SK-N-SH (cell line): ENCODE measurements at regions not wholly inside any gene's neighbourhood (a gene's known extent, or its start where the extent isn't known, plus 50 kb on each side); places are given as distances from the start of the nearest gene placed in this dataset.

ENCODE experiments used
- CTCF ChIA-PET: fragments of 300-600, 350-600 bp; formaldehyde crosslinking; extraction: SDS; loops from one replicate; lab custom pipeline; 2021; lab: Yijun Ruan, JAX
- POLR2A ChIA-PET: fragments of 350-600 bp; sonication (Branson Sonifier 250); formaldehyde crosslinking; extraction: SDS; loops from one replicate; lab custom pipeline; 2020; ENCODE audit warnings: antibody characterized with exemption, inconsistent platforms; lab: Yijun Ruan, JAX
- DNase-seq: peaks from one replicate; pipeline ENCODE4 v3.0.0; 2012
- H2AFZ ChIP-seq: fragments of 200-600 bp; sonication (generic); 2 replicates; pipeline ENCODE4 v1.8.1; 2016; ENCODE audit warnings: antibody characterized with exemption, mild to moderate bottlenecking, low read depth
- H3F3A ChIP-seq: fragments of 200-600 bp; sonication (generic); replicated peaks from 2 replicates; pipeline ENCODE3; 2016; ENCODE audit warnings: antibody characterized with exemption, mild to moderate bottlenecking; ENCODE audit not compliant: insufficient read depth
- H3K27ac ChIP-seq, 2 experiments: fragments of 200-500 bp in 1 of 2; fragments of 200-600 bp in 1 of 2; sonication (Bioruptor generic) in 1 of 2; sonication (generic), shearing (Covaris generic) in 1 of 2; 2 replicates each; pipeline versions ENCODE4 v1.5.1 to v1.6.1; 2014 to 2016; ENCODE audit warnings: low read depth in 2 of 2, inconsistent platforms in 1 of 2, low read length in 1 of 2, mild to moderate bottlenecking in 1 of 2, mixed read lengths in 1 of 2
- H3K27me3 ChIP-seq: fragments of 200-600 bp; sonication (generic), shearing (Covaris generic); 2 replicates; pipeline ENCODE4 v1.6.1; 2016; ENCODE audit warnings: mixed run types; ENCODE audit not compliant: insufficient read depth
- H3K36me3 ChIP-seq, 2 experiments: fragments of 200-500 bp in 1 of 2; fragments of 200-600 bp in 1 of 2; sonication (Bioruptor generic) in 1 of 2; sonication (generic) in 1 of 2; replicated peaks in 1 of 2; 2 replicates each; pipeline versions ENCODE3 to v1.5.1; 2014 to 2016; ENCODE audit warnings: low read length in 1 of 2, mild to moderate bottlenecking in 1 of 2; ENCODE audit not compliant: insufficient read depth in 2 of 2, control insufficient read depth in 1 of 2
- H3K4me1 ChIP-seq, 2 experiments: fragments of 200-500 bp in 1 of 2; fragments of 200-600 bp in 1 of 2; sonication (Bioruptor generic) in 1 of 2; sonication (generic), shearing (Covaris generic) in 1 of 2; 2 replicates each; pipeline versions ENCODE4 v1.5.1 to v1.6.1; 2014 to 2016; ENCODE audit warnings: low read depth in 1 of 2, low read length in 1 of 2, mixed run types in 1 of 2; ENCODE audit not compliant: insufficient read depth in 2 of 2, control insufficient read depth in 1 of 2
- H3K4me2 ChIP-seq: fragments of 200-600 bp; sonication (generic), shearing (Covaris generic); 2 replicates; pipeline ENCODE4 v1.6.1; 2017; ENCODE audit warnings: mixed run types
- H3K4me3 ChIP-seq, 2 experiments: fragments of 200-500 bp in 1 of 2; fragments of 200-600 bp in 1 of 2; sonication (Bioruptor generic) in 1 of 2; sonication (generic), shearing (Covaris generic) in 1 of 2; 2 replicates each; pipeline versions ENCODE4 v1.5.1 to v1.8.1; 2014 to 2016; ENCODE audit warnings: low read depth in 2 of 2, inconsistent platforms in 1 of 2, low read length in 1 of 2, mild to moderate bottlenecking in 1 of 2, mixed read lengths in 1 of 2, moderate library complexity in 1 of 2
- H3K79me2 ChIP-seq: fragments of 200-600 bp; sonication (generic); 2 replicates; pipeline ENCODE4 v1.8.1; 2017; ENCODE audit warnings: mild to moderate bottlenecking; ENCODE audit not compliant: insufficient read depth
- H3K9ac ChIP-seq: fragments of 200-600 bp; sonication (generic); 2 replicates; pipeline ENCODE4 v1.6.1; 2017; ENCODE audit warnings: mixed run types
- H3K9me2 ChIP-seq: fragments of 200-600 bp; sonication (generic); 2 replicates; pipeline ENCODE4 v1.6.1; 2017; ENCODE audit warnings: mixed run types
- H3K9me3 ChIP-seq: fragments of 200-600 bp; sonication (generic); 2 replicates; pipeline ENCODE4 v1.6.1; 2017; ENCODE audit warnings: mixed run types, mild to moderate bottlenecking, moderate library complexity
- H4K20me1 ChIP-seq: fragments of 200-600 bp; sonication (generic); 2 replicates; pipeline ENCODE4 v1.6.1; 2017; ENCODE audit warnings: mild to moderate bottlenecking, mixed run types; ENCODE audit not compliant: insufficient read depth
- CHD2 ChIP-seq: fragments of 150-350 bp; IDR thresholded peaks from 2 replicates; pipeline ENCODE4 v1.6.1; 2018; ENCODE audit warnings: low read length; ENCODE audit not compliant: partially characterized antibody
- EP300 ChIP-seq, 2 experiments: IDR thresholded peaks; 2 replicates each; pipeline versions ENCODE4 v1.4.0 to v1.6.1; 2012; ENCODE audit warnings: borderline replicate concordance in 1 of 2, low read depth in 1 of 2, low read length in 1 of 2
- EZH2phosphoT487 ChIP-seq: fragments of 200-600 bp; sonication (generic); IDR thresholded peaks from 2 replicates; pipeline ENCODE4 v1.6.1; 2017; ENCODE audit warnings: low read depth, mixed run types, mild to moderate bottlenecking, antibody characterized with exemption, moderate library complexity, borderline replicate concordance
- FOSL2 ChIP-seq: IDR thresholded peaks from 2 replicates; pipeline ENCODE4 v1.4.0; 2012; ENCODE audit warnings: low read depth, mild to moderate bottlenecking, moderate library complexity, borderline replicate concordance
- MXI1 ChIP-seq: IDR thresholded peaks from 2 replicates; pipeline ENCODE4 v1.6.1; 2012; ENCODE audit warnings: mild to moderate bottlenecking, low read depth, low read length, improper control_type of control experiment
- NFIC ChIP-seq: IDR thresholded peaks from 2 replicates; pipeline ENCODE4 v1.4.0; 2012; ENCODE audit warnings: borderline replicate concordance
- NRF1 ChIP-seq: IDR thresholded peaks from 2 replicates; pipeline ENCODE4 v1.6.1; 2012; ENCODE audit warnings: low read depth, mild to moderate bottlenecking, low read length
- RAD21 ChIP-seq: IDR thresholded peaks from 2 replicates; pipeline ENCODE4 v1.6.1; 2012; ENCODE audit warnings: mild to moderate bottlenecking, low read length
- RCOR1 ChIP-seq: fragments of 150-350 bp; IDR thresholded peaks from 2 replicates; pipeline ENCODE4 v1.6.1; 2017; ENCODE audit warnings: antibody characterized with exemption, low read length
- RXRA ChIP-seq: IDR thresholded peaks from 2 replicates; pipeline ENCODE4 v1.4.0; 2012; ENCODE audit warnings: low read depth, mild to moderate bottlenecking, borderline replicate concordance
- TAF1 ChIP-seq: IDR thresholded peaks from 2 replicates; pipeline ENCODE4 v1.6.1; 2012; ENCODE audit warnings: low read depth, mild to moderate bottlenecking, low read length, moderate library complexity, borderline replicate concordance
- TCF12 ChIP-seq: IDR thresholded peaks from 2 replicates; pipeline ENCODE4 v1.4.0; 2012
- USF1 ChIP-seq: IDR thresholded peaks from 2 replicates; pipeline ENCODE4 v1.4.0; 2012; ENCODE audit warnings: low read depth, borderline replicate concordance
- USF2 ChIP-seq: fragments of 150-350 bp; IDR thresholded peaks from 2 replicates; pipeline ENCODE4 v1.6.1; 2017; ENCODE audit warnings: antibody characterized with exemption, low read length, low read depth, borderline replicate concordance
- YY1 ChIP-seq: IDR thresholded peaks from 2 replicates; pipeline ENCODE4 v1.4.0; 2012; ENCODE audit warnings: low read depth, mild to moderate bottlenecking
- WGBS: methylation state at CpG from one replicate; pipeline ENCODE4 v1.1.6; 2017; ENCODE audit warnings: low lambda C conversion rate; 5-methylcytosine and 5-hydroxymethylcytosine counted together
- TF ChIP-seq, protein P1 (sequence below): IDR thresholded peaks from 2 replicates; pipeline ENCODE4 v1.4.0; 2012; ENCODE audit warnings: low read depth
- TF ChIP-seq, protein P2 (sequence below): IDR thresholded peaks from 2 replicates; pipeline ENCODE4 v1.4.0; 2012; ENCODE audit warnings: low read depth, borderline replicate concordance
- TF ChIP-seq, protein P3 (sequence below): IDR thresholded peaks from 2 replicates; pipeline ENCODE4; 2012

- TF ChIP-seq RCOR1, result no peak
Observed at GRCh38 chr2:196501836-196502235, 137.7 kb upstream of the CCDC150 start (continued).

DNA sequence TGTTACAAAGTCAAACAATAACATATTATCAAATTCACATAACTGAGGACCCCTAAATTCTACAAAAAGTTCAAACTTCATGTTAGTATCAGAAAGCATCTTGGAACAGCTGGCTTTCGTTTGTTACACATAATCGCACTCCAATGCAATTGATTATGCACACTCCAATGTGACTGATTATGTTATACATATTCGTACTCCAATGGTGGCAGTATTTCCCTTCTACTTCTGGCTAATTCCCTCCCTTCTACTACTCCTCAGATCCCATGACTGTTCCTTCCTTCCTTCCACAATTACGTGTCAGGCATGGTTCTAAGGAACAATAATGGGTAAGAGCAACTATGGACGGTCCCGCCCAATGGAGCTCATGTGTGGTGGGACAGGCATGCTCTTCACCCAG is 137.1 kb upstream of the CCDC150 start:
- H4K20me1 ChIP-seq, result no peaks in the 10 kb centered on the region
- TF ChIP-seq MXI1, result no peak
- no peak for TF ChIP-seq TCF12
- TF ChIP-seq RXRA, result no peak
- TF ChIP-seq USF2, result no peak
- no peak for TF ChIP-seq NFIC
- no peak for TF ChIP-seq EZH2phosphoT487
- TF ChIP-seq USF1, result no peak
- TF ChIP-seq, protein P1, sequence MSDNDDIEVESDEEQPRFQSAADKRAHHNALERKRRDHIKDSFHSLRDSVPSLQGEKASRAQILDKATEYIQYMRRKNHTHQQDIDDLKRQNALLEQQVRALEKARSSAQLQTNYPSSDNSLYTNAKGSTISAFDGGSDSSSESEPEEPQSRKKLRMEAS, result no peak
- TF ChIP-seq, all 33 proteins: peak for 0
- ChIA-PET POLR2A (no interaction called here), CTCF (interaction anchor here (0.7 to 1.6 kb wide), 4 partner anchors 10 to 125 kb away, joined by 3 to 4 read pairs (median 4); no protein-coding TSS in a partner anchor)
- Histone ChIP-seq H3K36me3 (no peaks in the 10 kb centered on the region), H3F3A (no peaks in the 10 kb centered on the region), H3K4me3 (no peak overlapping the region), H3K4me1 (no peaks in the 10 kb centered on the region), H3K9ac (no peak overlapping the region), H3K9me3 (peaks cover 16% of the 10 kb centered on the region), H3K27ac (no peak overlapping the region), H2AFZ (no peak overlapping the region), H3K27me3 (no peaks in the 10 kb centered on the region), H3K4me2 (no peak overlapping the region), H3K79me2 (no peaks in the 10 kb centered on the region), H3K9me2 (no peaks in the 10 kb centered on the region)
- no peak for DNase-seq
- WGBS, result 88% methylated on average over 6 of the region's 6 CpGs

DNA sequence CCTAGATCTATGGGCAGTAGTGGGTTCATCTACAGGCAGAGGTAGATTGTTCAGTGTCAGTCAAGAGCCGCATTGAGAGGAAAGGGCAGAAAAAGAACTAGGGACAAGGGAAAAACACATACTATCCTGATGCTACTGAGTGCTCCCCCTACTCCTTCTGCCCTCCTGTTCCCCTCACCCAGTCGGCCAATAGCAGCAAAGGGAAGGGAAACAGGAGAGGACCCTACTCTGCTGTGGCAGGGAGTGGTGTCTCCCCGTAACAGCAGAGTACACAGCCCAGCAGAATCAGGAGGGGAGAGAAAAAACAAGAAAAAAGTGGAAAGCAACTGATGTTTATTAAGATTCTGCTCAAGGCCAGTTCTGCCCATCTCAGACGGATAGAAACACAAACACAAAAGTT is 136.1 kb upstream of the CCDC150 start:
- Histone ChIP-seq H3K4me2 (no peak overlapping the region), H3F3A (no peaks in the 10 kb centered on the region), H3K79me2 (no peaks in the 10 kb centered on the region), H3K9me2 (no peaks in the 10 kb centered on the region), H3K9me3 (peaks cover 12% of the 10 kb centered on the region), H3K9ac (no peak overlapping the region), H2AFZ (no peak overlapping the region), H4K20me1 (no peaks in the 10 kb centered on the region), H3K4me1 (no peaks in the 10 kb centered on the region), H3K4me3 (no peak overlapping the region), H3K36me3 (no peaks in the 10 kb centered on the region), H3K27ac (no peak overlapping the region), H3K27me3 (no peaks in the 10 kb centered on the region)
- 90% methylated on average over 4 of the region's 4 CpGs for WGBS
- ChIA-PET POLR2A (no interaction called here), CTCF (interaction anchor here (1.6 kb wide), 1 partner anchor 9 kb away, joined by 4 read pairs; no protein-coding TSS in a partner anchor)
- no peak for DNase-seq
- TF ChIP-seq, protein P2, sequence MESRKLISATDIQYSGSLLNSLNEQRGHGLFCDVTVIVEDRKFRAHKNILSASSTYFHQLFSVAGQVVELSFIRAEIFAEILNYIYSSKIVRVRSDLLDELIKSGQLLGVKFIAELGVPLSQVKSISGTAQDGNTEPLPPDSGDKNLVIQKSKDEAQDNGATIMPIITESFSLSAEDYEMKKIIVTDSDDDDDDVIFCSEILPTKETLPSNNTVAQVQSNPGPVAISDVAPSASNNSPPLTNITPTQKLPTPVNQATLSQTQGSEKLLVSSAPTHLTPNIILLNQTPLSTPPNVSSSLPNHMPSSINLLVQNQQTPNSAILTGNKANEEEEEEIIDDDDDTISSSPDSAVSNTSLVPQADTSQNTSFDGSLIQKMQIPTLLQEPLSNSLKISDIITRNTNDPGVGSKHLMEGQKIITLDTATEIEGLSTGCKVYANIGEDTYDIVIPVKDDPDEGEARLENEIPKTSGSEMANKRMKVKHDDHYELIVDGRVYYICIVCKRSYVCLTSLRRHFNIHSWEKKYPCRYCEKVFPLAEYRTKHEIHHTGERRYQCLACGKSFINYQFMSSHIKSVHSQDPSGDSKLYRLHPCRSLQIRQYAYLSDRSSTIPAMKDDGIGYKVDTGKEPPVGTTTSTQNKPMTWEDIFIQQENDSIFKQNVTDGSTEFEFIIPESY, result no peak
- TF ChIP-seq, protein P3, sequence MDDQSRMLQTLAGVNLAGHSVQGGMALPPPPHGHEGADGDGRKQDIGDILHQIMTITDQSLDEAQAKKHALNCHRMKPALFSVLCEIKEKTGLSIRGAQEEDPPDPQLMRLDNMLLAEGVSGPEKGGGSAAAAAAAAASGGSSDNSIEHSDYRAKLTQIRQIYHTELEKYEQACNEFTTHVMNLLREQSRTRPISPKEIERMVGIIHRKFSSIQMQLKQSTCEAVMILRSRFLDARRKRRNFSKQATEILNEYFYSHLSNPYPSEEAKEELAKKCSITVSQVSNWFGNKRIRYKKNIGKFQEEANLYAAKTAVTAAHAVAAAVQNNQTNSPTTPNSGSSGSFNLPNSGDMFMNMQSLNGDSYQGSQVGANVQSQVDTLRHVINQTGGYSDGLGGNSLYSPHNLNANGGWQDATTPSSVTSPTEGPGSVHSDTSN, result no peak
- no peak for TF ChIP-seq EP300 (IDR thresholded peaks at IDR 0.05; ENCODE audit: borderline replicate concordance in 1 of 2, low read depth in 1 of 2, low read length in 1 of 2)
- no peak for TF ChIP-seq USF1
- TF ChIP-seq USF2, result no peak
- TF ChIP-seq NRF1, result no peak
- no peak for TF ChIP-seq RCOR1
- TF ChIP-seq RXRA, result no peak
- no peak for TF ChIP-seq FOSL2
- no peak for TF ChIP-seq CHD2
- no peak for TF ChIP-seq RAD21
- no peak for TF ChIP-seq TAF1
- TF ChIP-seq EZH2phosphoT487, result no peak
- TF ChIP-seq YY1, result no peak
